ENCODE measurements at regions not wholly inside any gene's neighbourhood (a gene's known extent, or its start where the extent isn't known, plus 50 kb on each side); places are given as distances from the start of the nearest gene placed in this dataset.

GRCh38 chr12:76247992-76248391, 100.2 kb downstream of the BBS10 start:
- H3K4me1 ChIP-seq (ENCODE audit: insufficient read depth, low read length, poor library complexity, severe bottlenecking), result no peaks in the 10 kb centered on the region
- no peak overlapping the region for H3K4me3 ChIP-seq (ENCODE audit: low read depth, low read length, poor library complexity, severe bottlenecking)
- no TSS peak for BruUV-seq (replicated peaks)
- H2AFZ ChIP-seq (ENCODE audit: low read length), result no peak overlapping the region
- no peaks in the 10 kb centered on the region for H4K20me1 ChIP-seq (ENCODE audit: insufficient read depth, low read length)
- ChIA-PET POLR2A (interaction anchor here (1.4 kb wide), 1 partner anchor 11 kb away, joined by 4 read pairs; no protein-coding TSS in a partner anchor), CTCF (ENCODE audit: unreplicated experiment) (no interaction called here)
- no peak overlapping the region for H3K4me2 ChIP-seq (ENCODE audit: low read length)
- TF ChIP-seq EZH2phosphoT487 (IDR thresholded peaks at IDR 0.05; ENCODE audit: borderline replicate concordance, low read depth, low read length), result no peak
- no peak overlapping the region for H3K27ac ChIP-seq (ENCODE audit: low read depth, low read length, poor library complexity, severe bottlenecking)
- intact Hi-C loops (cut with micrococcal nuclease; ENCODE audit: unreplicated experiment), result no loop called here
- no peaks in the 10 kb centered on the region for H3K36me3 ChIP-seq (ENCODE audit: insufficient read depth, low read length)
- no peaks in the 10 kb centered on the region for H3K79me2 ChIP-seq (ENCODE audit: insufficient read depth, low read depth, low read length)
- no peak for DNase-seq (ENCODE audit: low spot score)
- H3K9me2 ChIP-seq (ENCODE audit: insufficient read depth, low read length), result no peaks in the 10 kb centered on the region
- no peaks in the 10 kb centered on the region for H3K9me3 ChIP-seq (ENCODE audit: low read length)

GRCh38 chr12:76247026-76247646, 101.1 kb downstream of the BBS10 start:
- CTCF ChIA-PET (ENCODE audit: unreplicated experiment), result no interaction called here
- TF ChIP-seq CTCF (conservative IDR thresholded peaks at IDR 0.05; ENCODE audit: low read length) (no peak), EZH2phosphoT487 (IDR thresholded peaks at IDR 0.05; ENCODE audit: borderline replicate concordance, low read depth, low read length) (no peak)
- no peak for DNase-seq (ENCODE audit: low spot score)
- no peak overlapping the region for H3K4me2 ChIP-seq (ENCODE audit: low read length)
- H3K9me3 ChIP-seq (ENCODE audit: low read length), result no peaks in the 10 kb centered on the region
- H3K79me2 ChIP-seq (ENCODE audit: insufficient read depth, low read depth, low read length), result no peaks in the 10 kb centered on the region
- H2AFZ ChIP-seq (ENCODE audit: low read length), result no peak overlapping the region
- POLR2A ChIA-PET, result no interaction called here
- no peak overlapping the region for H3K4me3 ChIP-seq (ENCODE audit: low read depth, low read length, poor library complexity, severe bottlenecking)
- BruUV-seq (replicated peaks), result no TSS peak
- H3K36me3 ChIP-seq (ENCODE audit: insufficient read depth, low read length), result no peaks in the 10 kb centered on the region
- H3K27ac ChIP-seq (ENCODE audit: low read depth, low read length, poor library complexity, severe bottlenecking), result no peak overlapping the region
- H3K4me1 ChIP-seq (ENCODE audit: insufficient read depth, low read length, poor library complexity, severe bottlenecking), result no peaks in the 10 kb centered on the region
- H4K20me1 ChIP-seq (ENCODE audit: insufficient read depth, low read length), result no peaks in the 10 kb centered on the region
- intact Hi-C loops (cut with micrococcal nuclease; ENCODE audit: unreplicated experiment), result no loop called here
- H3K9me2 ChIP-seq (ENCODE audit: insufficient read depth, low read length), result no peaks in the 10 kb centered on the region

GRCh38 chr12:76246611-76247010, 101.6 kb downstream of the BBS10 start:
- Histone ChIP-seq H2AFZ (ENCODE audit: low read length) (no peak overlapping the region), H3K36me3 (ENCODE audit: insufficient read depth, low read length) (no peaks in the 10 kb centered on the region), H3K4me2 (ENCODE audit: low read length) (no peak overlapping the region), H3K4me1 (ENCODE audit: insufficient read depth, low read length, poor library complexity, severe bottlenecking) (no peaks in the 10 kb centered on the region), H3K9me3 (ENCODE audit: low read length) (no peaks in the 10 kb centered on the region), H3K4me3 (ENCODE audit: low read depth, low read length, poor library complexity, severe bottlenecking) (no peak overlapping the region), H3K9me2 (ENCODE audit: insufficient read depth, low read length) (no peaks in the 10 kb centered on the region), H4K20me1 (ENCODE audit: insufficient read depth, low read length) (no peaks in the 10 kb centered on the region), H3K79me2 (ENCODE audit: insufficient read depth, low read depth, low read length) (no peaks in the 10 kb centered on the region), H3K27ac (ENCODE audit: low read depth, low read length, poor library complexity, severe bottlenecking) (no peak overlapping the region)
- CTCF ChIA-PET (ENCODE audit: unreplicated experiment), result no interaction called here
- TF ChIP-seq EZH2phosphoT487 (IDR thresholded peaks at IDR 0.05; ENCODE audit: borderline replicate concordance, low read depth, low read length), result no peak
- TF ChIP-seq CTCF (conservative IDR thresholded peaks at IDR 0.05; ENCODE audit: low read length), result no peak
- POLR2A ChIA-PET, result no interaction called here
- intact Hi-C loops (cut with micrococcal nuclease; ENCODE audit: unreplicated experiment), result no loop called here
- BruUV-seq (replicated peaks), result no TSS peak
- DNase-seq (ENCODE audit: low spot score), result no peak

All from OCI-LY7 (cell line).